ENCODE measurements at regions not wholly inside any gene's neighbourhood (a gene's known extent, or its start where the extent isn't known, plus 50 kb on each side); places are given as distances from the start of the nearest gene placed in this dataset.
"Not testable (repeated sequence)": the region's sequence is repeated elsewhere in the genome, so short reads cannot be mapped to it uniquely, and the experiment has no call there.

GRCh38 chr14:84084056-84084630 lies 1445.8 kb upstream of the FLRT2 start:
- no peak for FAIRE-seq
- TF ChIP-seq POLR2AphosphoS5 (IDR thresholded peaks at IDR 0.05; ENCODE audit: low read depth, low read length) (no peak), POLR2A (IDR thresholded peaks at IDR 0.05; ENCODE audit: low read depth, low read length) (no peak), TAF1 (IDR thresholded peaks at IDR 0.05; ENCODE audit: borderline replicate concordance, low read depth, low read length) (no peak)
- no peak for DNase-seq (ENCODE audit: insufficient read length)

- DNase-seq (ENCODE audit: insufficient read length), result no peak
- TF ChIP-seq POLR2AphosphoS5 (IDR thresholded peaks at IDR 0.05; ENCODE audit: low read depth, low read length) (no peak), TAF1 (IDR thresholded peaks at IDR 0.05; ENCODE audit: borderline replicate concordance, low read depth, low read length) (no peak), POLR2A (IDR thresholded peaks at IDR 0.05; ENCODE audit: low read depth, low read length) (no peak)
Measured at GRCh38 chr14:84085493-84085892, 1444.5 kb upstream of the FLRT2 start.

GRCh38 chr14:84086714-84087113 lies 1443.2 kb upstream of the FLRT2 start:
- no peak for TF ChIP-seq TAF1 (IDR thresholded peaks at IDR 0.05; ENCODE audit: borderline replicate concordance, low read depth, low read length)
- no peak for TF ChIP-seq POLR2A (IDR thresholded peaks at IDR 0.05; ENCODE audit: low read depth, low read length)
- no peak for TF ChIP-seq POLR2AphosphoS5 (IDR thresholded peaks at IDR 0.05; ENCODE audit: low read depth, low read length)
- no peak for DNase-seq (ENCODE audit: insufficient read length)
- FAIRE-seq, result no peak

More at GRCh38 chr14:84085493-84085892, 1444.5 kb upstream of the FLRT2 start:
- FAIRE-seq, result no peak

GRCh38 chr14:84087986-84088531 lies 1441.9 kb upstream of the FLRT2 start:
- FAIRE-seq (no peak), DNase-seq (ENCODE audit: insufficient read length) (no peak)
- TF ChIP-seq TAF1 (IDR thresholded peaks at IDR 0.05; ENCODE audit: borderline replicate concordance, low read depth, low read length) (no peak), POLR2AphosphoS5 (IDR thresholded peaks at IDR 0.05; ENCODE audit: low read depth, low read length) (no peak), POLR2A (IDR thresholded peaks at IDR 0.05; ENCODE audit: low read depth, low read length) (no peak)

- no peak for DNase-seq (ENCODE audit: insufficient read length)
- TF ChIP-seq POLR2AphosphoS5 (IDR thresholded peaks at IDR 0.05; ENCODE audit: low read depth, low read length), result no peak
- TF ChIP-seq TAF1 (IDR thresholded peaks at IDR 0.05; ENCODE audit: borderline replicate concordance, low read depth, low read length), result no peak
- TF ChIP-seq POLR2A (IDR thresholded peaks at IDR 0.05; ENCODE audit: low read depth, low read length), result no peak
- FAIRE-seq, result no peak
Measured at GRCh38 chr14:84090837-84091236, 1439.1 kb upstream of the FLRT2 start.

- no peak for DNase-seq (ENCODE audit: insufficient read length)
- TF ChIP-seq POLR2A (IDR thresholded peaks at IDR 0.05; ENCODE audit: low read depth, low read length) (no peak), POLR2AphosphoS5 (IDR thresholded peaks at IDR 0.05; ENCODE audit: low read depth, low read length) (no peak), TAF1 (IDR thresholded peaks at IDR 0.05; ENCODE audit: borderline replicate concordance, low read depth, low read length) (no peak)
- no peak for FAIRE-seq
Measured at GRCh38 chr14:84095681-84096080, 1434.3 kb upstream of the FLRT2 start.

- FAIRE-seq, result no peak
- DNase-seq (ENCODE audit: insufficient read length), result no peak
- no peak for TF ChIP-seq TAF1 (IDR thresholded peaks at IDR 0.05; ENCODE audit: borderline replicate concordance, low read depth, low read length)
- TF ChIP-seq POLR2AphosphoS5 (IDR thresholded peaks at IDR 0.05; ENCODE audit: low read depth, low read length), result no peak
- no peak for TF ChIP-seq POLR2A (IDR thresholded peaks at IDR 0.05; ENCODE audit: low read depth, low read length)
Measured at GRCh38 chr14:84098261-84098660, 1431.7 kb upstream of the FLRT2 start.

- FAIRE-seq; DNase-seq (ENCODE audit: insufficient read length): not testable (repeated sequence)
Measured at GRCh38 chr14:84099560-84099959, 1430.4 kb upstream of the FLRT2 start.

- TF ChIP-seq POLR2A (IDR thresholded peaks at IDR 0.05; ENCODE audit: low read depth, low read length) (no peak), TAF1 (IDR thresholded peaks at IDR 0.05; ENCODE audit: borderline replicate concordance, low read depth, low read length) (no peak), POLR2AphosphoS5 (IDR thresholded peaks at IDR 0.05; ENCODE audit: low read depth, low read length) (no peak)
- DNase-seq (ENCODE audit: insufficient read length) (no peak), FAIRE-seq (no peak)
Measured at GRCh38 chr14:84107835-84108343, 1422.1 kb upstream of the FLRT2 start.

- DNase-seq (ENCODE audit: insufficient read length), result no peak
- TF ChIP-seq TAF1 (IDR thresholded peaks at IDR 0.05; ENCODE audit: borderline replicate concordance, low read depth, low read length), result no peak
- TF ChIP-seq POLR2AphosphoS5 (IDR thresholded peaks at IDR 0.05; ENCODE audit: low read depth, low read length), result no peak
- TF ChIP-seq POLR2A (IDR thresholded peaks at IDR 0.05; ENCODE audit: low read depth, low read length), result no peak
- FAIRE-seq, result no peak
Measured at GRCh38 chr14:84108746-84109457, 1421.0 kb upstream of the FLRT2 start.

- TF ChIP-seq TAF1 (IDR thresholded peaks at IDR 0.05; ENCODE audit: borderline replicate concordance, low read depth, low read length), result no peak
- no peak for TF ChIP-seq POLR2AphosphoS5 (IDR thresholded peaks at IDR 0.05; ENCODE audit: low read depth, low read length)
- no peak for TF ChIP-seq POLR2A (IDR thresholded peaks at IDR 0.05; ENCODE audit: low read depth, low read length)
- FAIRE-seq (no peak), DNase-seq (ENCODE audit: insufficient read length) (no peak)
Measured at GRCh38 chr14:84112589-84112988, 1417.4 kb upstream of the FLRT2 start.

- DNase-seq (ENCODE audit: insufficient read length) (no peak), FAIRE-seq (no peak)
- TF ChIP-seq POLR2A (IDR thresholded peaks at IDR 0.05; ENCODE audit: low read depth, low read length), result no peak
- no peak for TF ChIP-seq POLR2AphosphoS5 (IDR thresholded peaks at IDR 0.05; ENCODE audit: low read depth, low read length)
- no peak for TF ChIP-seq TAF1 (IDR thresholded peaks at IDR 0.05; ENCODE audit: borderline replicate concordance, low read depth, low read length)
Measured at GRCh38 chr14:84125676-84126075, 1404.3 kb upstream of the FLRT2 start.
